ENCODE measurements at regions not wholly inside any gene's neighbourhood (a gene's known extent, or its start where the extent isn't known, plus 50 kb on each side); places are given as distances from the start of the nearest gene placed in this dataset.

- no TSS peak for BruUV-seq (replicated peaks)
- intact Hi-C loops (cut with micrococcal nuclease; ENCODE audit: unreplicated experiment), result no loop called here
- no peaks in the 10 kb centered on the region for H3K9me3 Mint-ChIP-seq (ENCODE audit: low read depth, unreplicated experiment)
- no peak overlapping the region for H3K4me3 Mint-ChIP-seq (ENCODE audit: low read depth, unreplicated experiment)
- no peak overlapping the region for H3K27ac Mint-ChIP-seq (ENCODE audit: unreplicated experiment)
- H3K36me3 Mint-ChIP-seq (ENCODE audit: insufficient read depth, unreplicated experiment), result no peaks in the 10 kb centered on the region
- CTCF ChIA-PET, result no interaction called here
- no peak for DNase-seq
- H3K4me1 Mint-ChIP-seq (ENCODE audit: low read depth, unreplicated experiment), result no peaks in the 10 kb centered on the region
- no peaks in the 10 kb centered on the region for H3K27me3 Mint-ChIP-seq (ENCODE audit: unreplicated experiment)
- TF ChIP-seq CTCF (IDR thresholded peaks at IDR 0.05; ENCODE audit: unreplicated experiment), result no peak
Observed at GRCh38 chr9:17059465-17059864, 75.4 kb upstream of the CNTLN start.

DNA sequence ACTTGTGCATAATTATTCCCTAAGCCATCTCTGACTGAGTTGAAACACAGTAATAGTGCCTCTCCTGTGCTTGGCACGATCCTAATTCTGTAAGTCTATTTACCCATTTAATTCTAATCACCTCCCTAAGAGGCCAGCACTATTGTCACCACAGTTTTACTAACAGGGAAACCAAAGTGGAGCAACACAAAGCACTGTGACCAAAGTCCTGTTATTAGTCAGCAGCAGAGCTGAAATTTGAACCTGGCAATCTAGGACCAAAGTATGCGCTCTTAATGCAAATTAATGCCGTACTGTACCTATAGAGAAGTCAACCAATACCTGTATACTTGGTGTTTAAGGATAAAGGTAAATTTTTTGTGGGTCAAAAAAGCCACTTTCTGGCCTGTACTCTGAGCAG is 77.1 kb upstream of the CNTLN start:
- BruUV-seq (replicated peaks), result no TSS peak
- no peak overlapping the region for H3K27ac Mint-ChIP-seq (ENCODE audit: unreplicated experiment)
- H3K9me3 Mint-ChIP-seq (ENCODE audit: low read depth, unreplicated experiment), result no peaks in the 10 kb centered on the region
- DNase-seq, result no peak
- no peaks in the 10 kb centered on the region for H3K36me3 Mint-ChIP-seq (ENCODE audit: insufficient read depth, unreplicated experiment)
- no peak for TF ChIP-seq CTCF (IDR thresholded peaks at IDR 0.05; ENCODE audit: unreplicated experiment)
- H3K27me3 Mint-ChIP-seq (ENCODE audit: unreplicated experiment), result no peaks in the 10 kb centered on the region
- intact Hi-C loops (cut with micrococcal nuclease; ENCODE audit: unreplicated experiment), result no loop called here
- H3K4me1 Mint-ChIP-seq (ENCODE audit: low read depth, unreplicated experiment), result no peaks in the 10 kb centered on the region
- CTCF ChIA-PET, result no interaction called here
- H3K4me3 Mint-ChIP-seq (ENCODE audit: low read depth, unreplicated experiment), result no peak overlapping the region

DNA sequence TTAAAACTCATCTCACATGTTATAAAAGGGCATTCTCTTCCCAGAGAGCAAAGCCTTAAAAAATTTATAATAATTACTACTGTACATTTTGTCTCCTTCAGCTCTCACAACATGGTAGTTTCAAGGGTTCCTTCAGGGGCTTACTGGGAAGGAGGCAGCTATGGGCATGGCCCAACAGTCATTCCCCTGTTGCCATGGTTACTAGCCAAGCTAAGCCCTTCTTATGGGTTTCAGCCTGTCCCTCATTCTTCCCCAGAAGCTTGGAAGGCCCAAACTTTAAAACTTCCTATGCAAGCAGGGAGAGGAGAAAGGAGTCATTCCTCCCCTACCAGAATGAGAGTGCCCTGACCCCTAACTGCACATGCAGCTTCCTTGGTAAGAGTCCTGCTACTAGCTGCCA is 82.2 kb upstream of the CNTLN start:
- intact Hi-C loops (cut with micrococcal nuclease; ENCODE audit: unreplicated experiment), result no loop called here
- no peak for DNase-seq
- no peak for TF ChIP-seq CTCF (IDR thresholded peaks at IDR 0.05; ENCODE audit: unreplicated experiment)
- H3K9me3 Mint-ChIP-seq (ENCODE audit: low read depth, unreplicated experiment), result no peaks in the 10 kb centered on the region
- BruUV-seq (replicated peaks), result no TSS peak
- H3K4me1 Mint-ChIP-seq (ENCODE audit: low read depth, unreplicated experiment), result no peaks in the 10 kb centered on the region
- no peaks in the 10 kb centered on the region for H3K27me3 Mint-ChIP-seq (ENCODE audit: unreplicated experiment)
- H3K36me3 Mint-ChIP-seq (ENCODE audit: insufficient read depth, unreplicated experiment), result no peaks in the 10 kb centered on the region
- H3K27ac Mint-ChIP-seq (ENCODE audit: unreplicated experiment), result no peak overlapping the region
- no peak overlapping the region for H3K4me3 Mint-ChIP-seq (ENCODE audit: low read depth, unreplicated experiment)
- CTCF ChIA-PET, result interaction anchor here (0.7 kb wide), 1 partner anchor 175 kb away, joined by 5 read pairs; no protein-coding TSS in a partner anchor

- Mint-ChIP-seq H3K27ac (ENCODE audit: unreplicated experiment) (no peak overlapping the region), H3K27me3 (ENCODE audit: unreplicated experiment) (peaks cover 14% of the 10 kb centered on the region), H3K36me3 (ENCODE audit: insufficient read depth, unreplicated experiment) (no peaks in the 10 kb centered on the region), H3K4me1 (ENCODE audit: low read depth, unreplicated experiment) (no peaks in the 10 kb centered on the region), H3K9me3 (ENCODE audit: low read depth, unreplicated experiment) (peaks cover 3% of the 10 kb centered on the region), H3K4me3 (ENCODE audit: low read depth, unreplicated experiment) (no peak overlapping the region)
- CTCF ChIA-PET, result interaction anchor here (0.6 kb wide), 1 partner anchor 9 kb away, joined by 4 read pairs; no protein-coding TSS in a partner anchor
- no peak for TF ChIP-seq CTCF (IDR thresholded peaks at IDR 0.05; ENCODE audit: unreplicated experiment)
- no peak for DNase-seq
- BruUV-seq (replicated peaks), result no TSS peak
- intact Hi-C loops (cut with micrococcal nuclease; ENCODE audit: unreplicated experiment), result no loop called here
Observed at GRCh38 chr9:17045381-17045940, 89.4 kb upstream of the CNTLN start.

All from Calu3 (cell line).